Ovary (tissue), 7 donors: ENCODE measurements at regions not wholly inside any gene's neighbourhood (a gene's known extent, or its start where the extent isn't known, plus 50 kb on each side); places are given as distances from the start of the nearest gene placed in this dataset.

Source experiments
- DNase-seq, 5 donors: peaks; one replicate each; pipeline ENCODE4 v3.0.0-alpha.2; 2019 to 2020
- H3K27ac ChIP-seq, 2 donors: fragments of 200-600 bp; one replicate each; pipeline versions ENCODE4 v1.5.1 to v1.8.0; 2019 to 2022
- H3K27me3 ChIP-seq: fragments of 200-600 bp; one replicate; pipeline ENCODE4 v1.8.0; 2022
- H3K36me3 ChIP-seq: fragments of 200-600 bp; sonication (generic); one replicate; pipeline ENCODE4 v1.5.1; 2019
- H3K4me1 ChIP-seq: one replicate; pipeline ENCODE4 v1.8.1; 2013; ENCODE audit warnings: mild to moderate bottlenecking, moderate library complexity; ENCODE audit not compliant: insufficient read depth
- H3K4me3 ChIP-seq: fragments of 200-600 bp; sonication (generic); one replicate; pipeline ENCODE4 v1.5.1; 2017
- H3K9me3 ChIP-seq, 2 donors: fragments of 200-600 bp in 1 of 2; sonication (generic) in 1 of 2; one replicate each; pipeline versions ENCODE4 v1.5.1 to v1.8.1; 2013 to 2019; ENCODE audit warnings: mild to moderate bottlenecking in 1 of 2, moderate library complexity in 1 of 2
- EP300 ChIP-seq: sonication (generic); formaldehyde crosslinking; IDR thresholded peaks from one replicate; pipeline ENCODE4 v1.6.1; 2017; ENCODE audit warnings: antibody characterized with exemption
- POLR2A ChIP-seq: fragments of 450-650 bp; IDR thresholded peaks from one replicate; pipeline ENCODE4 v1.6.1; 2017; ENCODE audit warnings: antibody characterized with exemption, mild to moderate bottlenecking, moderate library complexity
- WGBS, 3 donors: extraction: QIAGEN DNeasy Blood & Tissue Kit in 1 of 3; methylation state at CpG; one replicate each; pipeline versions ENCODE4 v1.1.5 to v1.1.7; 2013 to 2017; 5-methylcytosine and 5-hydroxymethylcytosine counted together
- intact Hi-C, 4 donors: fragments of 100-400 bp; cut with DNase I; formaldehyde crosslinking; loops; one replicate each; pipeline versions ENCODE4 v1.11.0 to v1.15.1; 2022 to 2023
- TF ChIP-seq, protein P1 (sequence below), 3 donors: fragments of 450-650 bp in 2 of 3; fragments of 200-600 bp in 1 of 3; IDR thresholded peaks; one replicate each; pipeline versions ENCODE4 v1.5.1 to v1.8.0; 2016 to 2022; ENCODE audit warnings: antibody characterized with exemption in 3 of 3, mild to moderate bottlenecking in 1 of 3
- donor health status: DM: no; HTN: no; CAD: no; lungs with moderate emphysema.
- donor health status: DM: no; HTN: no; CAD: no.
- donor health status: Bipolar disorder and iron deficiency.
- donor health status: DM: no; HTN: no; CAD: no.
- donor health status: DM: yes; HTN: yes; CAD: no.

DNA sequence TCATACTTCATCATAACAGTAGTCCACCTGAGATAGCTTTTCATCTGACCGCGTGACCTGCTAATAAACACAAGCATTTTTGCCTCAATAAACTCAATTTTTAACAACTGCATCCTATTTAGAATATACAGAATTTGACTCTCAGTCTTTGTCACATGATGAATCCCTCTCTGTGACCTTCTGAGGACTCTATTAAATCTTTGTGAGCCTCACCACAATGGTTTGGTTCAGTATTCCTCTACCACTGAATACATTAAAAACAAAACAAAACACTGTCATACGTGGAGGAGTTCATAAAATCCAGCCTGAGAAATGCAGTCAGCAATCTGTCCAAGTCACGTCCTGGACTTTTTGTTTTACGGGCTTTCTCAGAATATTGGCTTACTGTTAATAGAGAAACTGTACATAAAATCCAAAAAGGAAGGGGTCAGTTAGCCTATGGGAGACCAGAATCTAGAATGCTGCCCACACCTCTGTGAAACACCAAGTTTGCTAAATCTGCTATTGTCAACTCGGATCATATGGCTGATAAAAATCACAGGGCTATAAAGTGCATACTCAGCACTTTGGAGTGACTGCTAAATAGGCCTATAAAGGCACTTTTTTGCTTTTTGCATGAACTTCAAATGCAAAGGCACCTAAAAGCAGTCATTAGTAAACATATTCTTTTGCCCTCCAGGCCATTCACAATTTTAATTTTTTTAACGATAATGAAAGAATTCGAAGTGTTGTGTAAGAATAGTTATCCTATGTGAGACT, 190.3 kb upstream of the HDDC2 start:
- no peak for DNase-seq
- Histone ChIP-seq H3K27ac (no peak overlapping the region), H3K4me3 (no peak overlapping the region), H3K9me3 (no peaks in the 10 kb centered on the region), H3K4me1 (no peaks in the 10 kb centered on the region), H3K27me3 (no peaks in the 10 kb centered on the region), H3K36me3 (no peaks in the 10 kb centered on the region)
- TF ChIP-seq POLR2A = no peak
- TF ChIP-seq, protein P1, sequence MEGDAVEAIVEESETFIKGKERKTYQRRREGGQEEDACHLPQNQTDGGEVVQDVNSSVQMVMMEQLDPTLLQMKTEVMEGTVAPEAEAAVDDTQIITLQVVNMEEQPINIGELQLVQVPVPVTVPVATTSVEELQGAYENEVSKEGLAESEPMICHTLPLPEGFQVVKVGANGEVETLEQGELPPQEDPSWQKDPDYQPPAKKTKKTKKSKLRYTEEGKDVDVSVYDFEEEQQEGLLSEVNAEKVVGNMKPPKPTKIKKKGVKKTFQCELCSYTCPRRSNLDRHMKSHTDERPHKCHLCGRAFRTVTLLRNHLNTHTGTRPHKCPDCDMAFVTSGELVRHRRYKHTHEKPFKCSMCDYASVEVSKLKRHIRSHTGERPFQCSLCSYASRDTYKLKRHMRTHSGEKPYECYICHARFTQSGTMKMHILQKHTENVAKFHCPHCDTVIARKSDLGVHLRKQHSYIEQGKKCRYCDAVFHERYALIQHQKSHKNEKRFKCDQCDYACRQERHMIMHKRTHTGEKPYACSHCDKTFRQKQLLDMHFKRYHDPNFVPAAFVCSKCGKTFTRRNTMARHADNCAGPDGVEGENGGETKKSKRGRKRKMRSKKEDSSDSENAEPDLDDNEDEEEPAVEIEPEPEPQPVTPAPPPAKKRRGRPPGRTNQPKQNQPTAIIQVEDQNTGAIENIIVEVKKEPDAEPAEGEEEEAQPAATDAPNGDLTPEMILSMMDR (IDR thresholded peaks at IDR 0.05) = no peak
- TF ChIP-seq EP300 = no peak
- WGBS, 3 donors = 86 to 91% (median 87%) methylated on average over 8 of the region's 8 CpGs
- intact Hi-C loops = no loop called here

DNA sequence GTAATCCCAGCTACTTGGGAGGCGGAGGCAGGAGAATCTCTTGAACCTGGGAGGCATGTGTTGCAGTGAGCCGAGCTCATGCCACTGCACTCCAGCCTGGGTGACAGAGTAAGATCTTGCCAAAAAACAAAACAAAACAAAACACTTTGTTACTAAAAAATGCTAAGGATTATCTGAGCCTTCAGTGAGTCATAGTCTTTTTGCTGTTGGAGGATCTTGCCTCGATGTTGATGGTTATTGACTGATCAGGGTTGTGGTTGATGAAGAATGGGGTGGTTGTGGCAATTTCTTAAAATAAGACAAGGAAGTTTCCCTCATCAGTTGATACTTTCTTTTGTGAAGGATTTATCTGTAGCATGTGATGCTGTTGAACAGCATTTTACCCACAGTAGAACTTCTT, 196.8 kb upstream of the HDDC2 start:
- no peaks in the 10 kb centered on the region for H3K9me3 ChIP-seq
- 86 to 92% (median 86%) methylated on average over 3 of the region's 3 CpGs for WGBS, 3 donors
- TF ChIP-seq, protein P1 (IDR thresholded peaks at IDR 0.05) = no peak
- TF ChIP-seq POLR2A (no peak), EP300 (no peak)
- no peak for DNase-seq
- no peaks in the 10 kb centered on the region for H3K36me3 ChIP-seq
- no peak overlapping the region for H3K27ac ChIP-seq
- no peak overlapping the region for H3K4me3 ChIP-seq
- H3K27me3 ChIP-seq = no peaks in the 10 kb centered on the region
- no peaks in the 10 kb centered on the region for H3K4me1 ChIP-seq
- intact Hi-C loops = no loop called here

GRCh38 chr6:125499535-125499934, 197.8 kb upstream of the HDDC2 start:
- H3K36me3 ChIP-seq = no peaks in the 10 kb centered on the region
- TF ChIP-seq EP300 = no peak
- no peak for TF ChIP-seq POLR2A
- TF ChIP-seq, protein P1 (IDR thresholded peaks at IDR 0.05) = no peak
- H3K27ac ChIP-seq = no peak overlapping the region
- DNase-seq = no peak
- intact Hi-C loops = no loop called here
- no peak overlapping the region for H3K4me3 ChIP-seq
- H3K9me3 ChIP-seq = no peaks in the 10 kb centered on the region
- no peaks in the 10 kb centered on the region for H3K4me1 ChIP-seq
- H3K27me3 ChIP-seq = no peaks in the 10 kb centered on the region

DNA sequence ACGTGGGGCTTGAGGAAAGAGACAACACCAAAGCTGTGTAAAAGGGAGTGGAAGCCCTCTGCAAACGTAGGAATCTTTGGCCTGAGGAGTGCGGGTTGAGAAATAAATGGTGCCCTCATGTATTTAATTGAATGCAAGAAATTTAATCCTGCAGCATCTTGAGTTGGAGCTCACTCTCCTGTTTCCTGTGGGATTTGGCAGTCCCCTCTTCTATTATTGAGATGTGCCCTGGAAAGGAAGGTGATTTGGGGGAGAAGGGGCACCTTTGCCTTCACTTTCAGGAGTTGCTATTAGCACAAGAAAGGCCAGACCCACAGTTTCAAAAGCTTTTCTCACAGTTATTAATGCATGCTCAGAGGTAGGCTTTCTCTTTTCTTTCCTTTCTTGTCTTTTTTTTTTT, 201.4 kb upstream of the HDDC2 start:
- no peak overlapping the region for H3K27ac ChIP-seq
- H3K27me3 ChIP-seq = no peaks in the 10 kb centered on the region
- TF ChIP-seq, protein P1 (IDR thresholded peaks at IDR 0.05) = no peak
- no peak for TF ChIP-seq POLR2A
- no peak for TF ChIP-seq EP300
- H3K36me3 ChIP-seq = no peaks in the 10 kb centered on the region
- no peaks in the 10 kb centered on the region for H3K4me1 ChIP-seq
- 67 to 80% (median 71%) methylated on average over 3 of the region's 3 CpGs for WGBS, 3 donors
- intact Hi-C loops = no loop called here
- DNase-seq = no peak
- H3K4me3 ChIP-seq = no peak overlapping the region
- no peaks in the 10 kb centered on the region for H3K9me3 ChIP-seq
